ENCODE measurements at regions not wholly inside any gene's neighbourhood (a gene's known extent, or its start where the extent isn't known, plus 50 kb on each side); places are given as distances from the start of the nearest gene placed in this dataset.

DNA sequence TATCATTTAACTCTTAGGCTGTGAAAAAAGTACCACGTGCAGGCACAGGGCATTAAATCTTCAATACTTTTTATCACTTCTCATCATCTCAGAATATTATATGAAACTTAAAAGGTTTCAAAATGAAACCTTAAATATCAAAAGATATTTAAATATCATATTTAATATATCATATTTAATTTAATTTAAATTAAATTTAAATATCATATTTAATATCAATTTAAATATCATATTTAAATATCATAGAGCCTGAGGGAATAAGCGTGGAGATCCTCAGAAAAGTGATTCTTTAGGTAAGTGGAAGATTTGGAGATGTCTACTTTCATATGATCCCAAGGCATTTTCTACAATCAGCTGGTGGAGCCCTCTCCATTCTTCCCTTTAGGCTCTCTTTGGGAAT lies 716.6 kb downstream of the OTOL1 start:
- no peak for DNase-seq

DNA sequence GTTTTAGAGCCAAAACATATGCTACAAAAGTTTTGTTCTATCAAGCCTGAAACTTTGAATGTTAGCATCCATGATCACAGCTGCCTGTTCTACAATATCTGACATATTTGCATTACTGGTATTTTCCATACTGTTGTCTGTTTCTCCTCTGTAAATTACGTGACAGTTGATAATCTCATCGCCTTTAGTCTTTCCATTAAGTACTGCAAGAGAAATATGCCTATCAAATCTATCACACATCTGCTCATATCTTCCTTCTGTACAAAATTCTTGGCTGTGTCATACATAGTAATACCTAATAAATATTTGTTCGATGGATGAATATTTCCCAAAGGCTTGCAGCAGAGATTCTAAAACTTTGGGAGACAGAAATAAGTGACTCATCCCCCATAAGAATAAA lies 717.3 kb downstream of the OTOL1 start:
- DNase-seq: no peak

DNA sequence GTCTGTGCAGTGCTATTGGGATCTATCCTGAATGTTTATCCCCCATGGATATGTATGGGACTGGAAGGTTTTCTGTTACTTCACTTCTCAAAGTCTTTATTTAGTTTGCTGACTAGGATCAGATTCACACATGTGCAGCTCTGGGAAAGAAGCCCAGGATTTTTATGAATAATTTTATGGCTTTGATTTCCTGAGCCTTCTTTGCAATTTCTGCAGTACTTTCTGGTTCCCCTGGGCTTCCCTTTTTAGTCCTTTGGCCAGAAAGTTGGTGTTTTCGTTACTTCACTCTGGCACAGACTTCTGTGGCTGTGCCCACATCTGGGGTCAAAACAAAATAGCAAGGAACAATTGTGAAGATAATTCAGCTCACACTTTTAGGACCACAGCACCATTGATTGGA lies 721.0 kb downstream of the OTOL1 start:
- peak; percentile 56 for DNase-seq

DNA sequence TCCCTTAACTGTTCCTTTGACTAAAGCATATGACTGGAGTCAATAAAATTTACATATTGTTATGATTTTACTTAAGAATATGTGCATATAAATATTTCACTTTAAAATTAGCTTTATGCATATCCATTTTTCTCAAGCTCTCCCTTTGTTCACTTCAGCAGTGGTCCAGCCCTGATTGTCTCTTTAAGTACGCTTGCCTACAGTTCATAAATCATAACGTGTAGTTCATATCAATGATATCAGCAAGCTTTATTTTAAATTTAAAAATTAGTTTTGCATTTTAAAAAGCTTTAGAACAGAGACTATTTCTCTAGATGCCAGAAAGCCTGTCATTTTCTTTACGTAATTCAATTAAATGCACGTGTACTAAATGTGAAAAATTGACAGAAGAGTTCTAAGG lies 721.9 kb downstream of the OTOL1 start:
- no peak for DNase-seq

DNA sequence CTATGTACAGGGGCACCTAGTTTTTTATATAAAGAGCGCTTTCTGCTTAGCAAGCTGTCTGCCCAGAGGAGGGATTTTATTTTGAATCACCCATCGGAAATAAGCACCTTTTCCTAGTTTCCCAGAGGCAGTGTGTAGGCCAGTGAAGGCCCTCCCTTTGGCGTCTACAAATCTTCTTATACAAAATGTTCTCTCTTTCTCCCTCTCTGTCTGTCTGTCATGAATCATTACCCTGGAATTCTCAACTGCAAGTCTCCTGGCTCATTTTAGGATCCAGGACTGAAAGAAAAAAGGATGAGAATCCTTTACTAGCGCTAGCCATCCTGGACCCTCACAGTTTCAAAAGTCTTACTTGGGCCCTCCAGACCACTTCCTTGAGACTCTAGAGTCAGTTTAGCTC lies 728.1 kb downstream of the OTOL1 start:
- no peak for DNase-seq

DNA sequence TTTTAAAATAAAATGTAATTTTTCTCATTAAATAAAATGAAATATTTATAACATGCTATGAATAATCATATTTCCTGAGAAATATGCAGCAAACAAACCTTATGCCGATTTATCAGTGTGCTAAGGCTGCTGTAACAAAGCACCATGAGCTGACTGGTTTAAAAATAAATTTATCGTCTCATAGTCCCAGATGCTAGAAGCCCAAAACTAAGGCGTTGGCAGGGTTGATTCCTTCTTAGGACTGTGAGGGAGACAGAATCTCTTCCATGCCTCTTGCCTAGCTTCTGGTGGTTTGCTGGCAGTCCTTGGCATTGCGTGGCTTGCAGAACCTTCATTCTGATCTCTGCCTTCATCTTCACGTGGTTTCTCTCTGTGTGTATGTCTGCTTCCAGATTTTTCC lies 740.3 kb downstream of the OTOL1 start:
- no peak for DNase-seq

DNA sequence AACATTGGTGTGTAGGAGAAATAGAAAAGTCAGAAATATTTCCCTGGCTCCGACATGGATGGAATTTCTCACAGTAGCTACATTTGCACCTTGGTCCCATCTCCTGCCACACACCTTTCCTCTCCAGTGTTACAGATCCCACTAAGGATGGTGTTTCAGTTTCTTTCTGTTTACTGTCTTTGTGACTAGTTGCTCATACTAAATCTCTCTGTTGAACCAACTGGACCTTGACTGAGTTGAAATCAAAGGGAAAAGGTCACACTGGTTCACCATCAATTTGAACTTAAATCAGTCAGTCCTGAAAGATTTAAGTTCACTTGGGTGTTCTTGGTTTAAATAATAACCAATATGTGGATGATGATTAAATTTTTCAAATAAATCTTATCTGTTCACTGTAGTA lies 754.2 kb downstream of the OTOL1 start:
- DNase-seq: no peak

DNA sequence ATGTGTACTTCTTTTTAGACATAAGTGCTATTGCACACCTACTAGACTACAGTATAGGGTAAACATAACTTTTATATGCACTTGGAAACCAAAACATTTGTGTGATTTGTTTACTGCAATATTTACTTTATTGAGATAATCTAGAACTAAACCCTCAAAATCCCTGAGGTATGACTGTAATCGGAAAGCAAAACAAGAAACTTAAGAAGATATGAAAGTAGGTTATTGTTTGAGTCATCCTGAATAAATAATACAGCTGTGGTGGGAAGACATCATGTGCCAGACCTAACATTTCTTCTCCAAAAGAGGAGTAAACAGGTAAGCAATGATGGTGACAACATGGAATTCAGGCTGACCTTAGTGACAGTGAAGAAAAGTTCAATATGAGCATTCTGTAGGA lies 765.5 kb downstream of the OTOL1 start:
- DNase-seq: no peak

DNA sequence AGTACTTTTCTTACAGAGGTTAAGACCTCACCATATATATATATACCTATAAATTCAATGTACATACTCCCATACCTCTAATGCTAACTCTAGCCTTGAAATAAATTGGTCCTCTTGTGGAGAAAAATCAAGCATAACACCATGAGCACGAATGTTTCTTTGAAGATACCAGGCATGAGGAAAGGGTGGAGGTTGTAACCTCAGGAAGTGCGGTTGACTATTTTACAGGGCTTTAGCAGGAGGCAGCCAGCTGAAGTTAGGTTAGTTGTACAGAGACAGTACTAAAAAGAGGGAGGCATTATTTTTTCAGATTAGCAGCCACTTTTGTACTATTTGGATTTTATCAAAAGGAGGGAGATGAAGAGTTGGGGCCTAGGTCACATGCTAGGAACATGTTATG lies 767.0 kb downstream of the OTOL1 start:
- no peak for DNase-seq

DNA sequence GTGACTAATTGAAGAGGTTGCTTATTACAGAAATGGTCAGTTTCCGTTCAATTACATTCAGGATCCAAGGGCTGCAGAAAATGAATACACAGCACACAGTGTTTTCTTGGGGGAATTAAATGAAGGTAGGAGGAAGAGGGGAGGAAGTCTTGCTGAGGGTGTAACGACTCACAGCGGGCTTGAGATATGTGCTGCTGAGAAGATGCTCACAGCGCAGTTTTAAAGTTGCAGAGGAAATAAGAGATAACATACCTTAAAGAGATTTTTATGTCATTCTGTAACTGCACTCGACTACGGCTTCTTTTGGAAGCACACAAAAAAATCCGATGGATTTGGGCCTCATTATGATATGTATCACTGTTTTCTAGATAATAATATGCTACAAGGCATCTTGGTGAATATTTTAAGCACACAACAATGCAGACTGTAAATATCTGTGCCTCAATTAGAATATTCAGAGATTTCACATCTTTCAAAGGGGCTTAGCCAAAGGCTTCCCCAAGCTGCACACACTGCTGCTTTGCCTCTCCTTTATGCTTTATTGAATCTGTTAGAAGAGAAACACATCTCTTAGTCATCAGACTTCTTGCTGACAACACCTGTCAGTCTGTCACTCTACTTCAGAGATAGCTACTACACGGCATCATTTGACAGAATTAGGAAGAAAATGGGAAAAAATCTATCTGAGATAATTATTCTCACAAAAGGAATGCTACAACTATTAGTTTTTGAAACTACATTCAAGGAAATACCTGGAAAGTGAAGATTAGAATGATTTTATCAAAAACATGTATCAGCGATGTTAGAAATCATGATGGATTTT lies 773.2 kb downstream of the OTOL1 start:
- peak; percentile 2 for DNase-seq

DNA sequence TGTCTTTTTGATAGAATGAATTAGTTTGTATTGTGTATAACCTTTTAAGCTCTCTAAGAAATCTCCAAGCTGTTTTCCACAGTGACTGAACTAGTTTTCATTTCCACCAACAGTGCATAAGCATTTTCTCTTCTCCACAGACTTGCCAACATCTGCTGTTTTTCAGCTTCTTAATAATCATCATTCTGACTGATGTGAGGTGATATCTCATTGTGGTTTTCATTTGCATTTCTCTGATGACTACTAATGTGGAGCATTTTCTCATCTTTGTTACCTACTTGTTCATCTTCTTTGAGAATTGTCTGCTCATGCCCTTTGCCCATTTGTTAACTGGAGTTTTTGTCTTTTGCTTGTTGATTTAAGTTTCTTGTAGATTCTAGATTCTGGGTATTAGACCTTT lies 777.5 kb downstream of the OTOL1 start:
- no peak for DNase-seq

DNA sequence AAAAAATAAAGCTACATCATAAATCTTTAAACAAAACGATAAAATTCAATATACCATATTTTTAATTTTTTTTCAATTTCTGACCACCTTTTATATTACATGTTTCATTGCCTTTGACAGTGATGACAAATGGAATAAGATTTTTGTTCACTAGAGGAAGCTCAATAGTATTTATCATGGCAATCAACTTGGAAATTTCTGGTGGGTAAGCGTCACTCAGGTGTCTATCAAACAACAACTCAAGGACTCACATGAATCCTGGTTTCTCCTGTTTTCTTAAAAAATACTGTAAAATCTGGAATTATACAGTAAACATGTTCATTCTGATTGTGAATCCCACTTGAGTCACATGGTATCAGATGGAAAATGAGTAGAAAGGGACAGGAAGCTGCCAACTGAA lies 782.2 kb downstream of the OTOL1 start:
- no peak for DNase-seq

DNA sequence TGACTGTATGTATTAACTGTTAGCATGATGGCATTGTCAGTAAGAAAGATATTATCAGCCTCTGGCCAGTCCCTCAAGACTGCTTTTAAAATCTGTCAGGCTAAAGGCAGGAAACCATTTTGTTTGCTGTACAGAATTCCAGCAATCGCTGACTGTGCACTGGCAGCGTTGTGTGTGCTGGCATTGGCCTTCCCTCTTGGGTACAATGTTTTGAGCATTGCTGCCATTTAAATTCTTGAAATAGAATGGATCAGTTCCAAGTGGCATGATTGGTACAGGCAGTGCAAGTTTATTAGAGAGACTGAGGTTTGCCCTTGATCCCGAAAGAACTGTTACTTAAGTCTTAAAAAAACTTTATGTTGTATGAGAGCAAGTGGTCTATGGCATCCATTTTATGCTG lies 788.7 kb downstream of the OTOL1 start:
- peak; percentile 3 for DNase-seq

DNA sequence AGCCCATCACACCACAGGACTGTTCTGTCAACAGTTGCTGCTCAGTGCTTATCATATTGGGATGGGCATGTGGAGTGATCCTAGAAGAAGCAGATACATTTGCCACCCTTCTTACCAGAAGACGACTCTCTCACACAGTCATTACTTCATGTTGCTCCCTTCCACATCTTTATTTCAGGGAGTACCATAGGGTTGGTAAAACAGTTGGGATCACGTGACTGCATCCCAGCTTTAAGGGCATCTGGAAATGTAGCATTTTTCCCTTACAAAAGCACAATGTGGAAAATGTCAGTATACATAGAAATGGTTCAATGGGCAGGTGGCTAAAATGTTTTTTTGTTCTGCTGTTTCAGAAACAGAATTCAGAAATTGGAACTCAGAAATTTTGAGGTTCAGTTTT lies 791.0 kb downstream of the OTOL1 start:
- DNase-seq: no peak

DNA sequence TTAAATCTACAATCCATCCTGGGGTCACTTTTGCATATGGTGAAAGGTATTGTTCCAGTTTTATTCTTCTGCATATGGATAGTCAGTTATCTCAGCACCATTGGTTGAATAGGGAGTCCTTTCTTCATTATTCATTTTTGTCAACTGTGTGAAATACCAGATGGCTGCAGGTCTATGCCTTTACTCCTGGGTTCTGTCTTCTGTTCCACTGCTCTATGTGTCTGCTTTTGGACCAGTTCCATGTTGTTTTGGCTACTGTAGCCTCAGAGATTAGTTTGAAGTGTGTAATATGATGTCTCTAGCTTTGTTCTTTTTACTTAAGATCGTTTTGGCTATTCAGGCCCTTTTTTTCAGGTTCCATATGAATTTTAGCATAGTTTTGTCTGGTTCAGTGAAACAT lies 795.8 kb downstream of the OTOL1 start:
- no peak for DNase-seq

DNA sequence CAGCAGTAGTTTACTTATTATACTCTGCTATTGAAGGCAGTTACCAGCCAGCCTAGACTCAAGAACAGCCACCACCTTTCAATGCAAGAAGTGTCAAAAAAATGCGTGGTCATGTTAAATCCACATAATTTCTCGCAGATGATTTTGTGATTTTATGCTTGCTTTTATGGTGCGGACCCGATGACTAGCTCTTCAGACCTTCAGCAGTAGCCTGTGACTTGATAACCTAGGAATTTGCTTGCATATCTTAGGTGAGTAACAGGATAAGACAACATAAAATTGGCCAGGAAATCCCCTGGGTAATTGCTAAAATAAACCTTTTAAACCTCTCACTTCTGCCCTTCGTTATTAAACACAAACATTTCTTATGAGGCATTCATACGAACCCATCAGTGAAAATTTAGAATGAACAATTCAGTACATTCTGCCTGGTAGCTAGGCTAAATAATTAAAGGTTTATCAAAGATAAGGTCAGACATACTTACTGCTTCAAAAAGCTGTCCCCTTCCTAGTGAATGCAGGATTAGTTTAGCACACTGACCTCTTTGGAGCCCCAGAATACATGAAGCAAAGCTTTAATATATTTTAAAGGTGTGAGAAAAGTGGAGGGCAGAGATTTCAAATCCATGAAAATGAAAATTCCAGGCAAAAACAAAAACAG lies 798.8 kb downstream of the OTOL1 start:
- DNase-seq: peak; percentile 14

DNA sequence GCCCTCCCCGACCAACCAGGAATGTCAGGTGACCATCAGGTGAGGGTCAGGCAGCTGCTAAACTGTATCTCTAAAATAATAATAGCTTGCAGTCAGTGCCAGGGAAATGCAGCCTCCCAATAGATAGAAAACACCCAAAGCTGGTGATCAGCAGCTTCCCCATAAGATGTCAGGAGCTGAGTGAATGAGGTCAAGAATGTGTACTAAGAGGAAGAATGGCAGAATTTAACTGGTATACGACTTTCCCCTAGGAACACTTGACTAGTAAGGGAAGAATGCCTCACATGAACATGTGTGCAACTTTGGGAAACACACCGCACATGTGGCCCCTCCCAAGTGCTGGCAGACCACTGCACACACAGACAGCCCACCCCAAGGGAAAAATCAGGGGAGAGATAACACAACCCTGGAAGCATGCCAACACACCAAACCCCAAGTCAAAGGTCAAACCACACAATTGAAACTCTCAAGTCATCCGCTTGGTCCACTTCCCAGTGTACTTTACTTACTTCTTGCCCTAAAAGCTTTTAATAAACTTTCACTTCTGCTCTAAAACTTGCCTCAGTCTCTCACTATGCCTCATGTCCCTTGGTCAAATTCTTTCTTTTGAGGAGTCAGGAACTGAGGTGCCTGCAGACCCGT lies 806.5 kb downstream of the OTOL1 start:
- DNase-seq: no peak

DNA sequence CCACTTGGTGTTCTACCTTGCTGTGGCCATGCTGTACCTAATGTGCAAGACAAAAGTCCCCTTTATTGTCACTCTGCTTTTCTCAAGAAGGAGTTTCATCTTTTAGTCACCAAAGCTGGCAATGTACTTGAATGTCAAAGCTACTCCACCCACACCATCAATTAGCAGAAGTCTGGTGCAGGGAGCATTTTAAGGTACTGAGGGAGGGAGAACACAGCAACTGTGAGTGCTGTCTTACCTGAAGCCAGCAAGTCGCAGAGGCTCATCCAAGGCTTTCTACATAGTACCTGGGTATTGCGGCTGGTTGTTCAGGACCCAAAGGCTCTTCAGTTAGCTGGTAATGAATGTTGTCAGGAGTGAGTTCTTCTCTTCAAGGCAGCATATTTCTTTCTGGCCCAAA lies 820.4 kb downstream of the OTOL1 start:
- no peak for DNase-seq

DNA sequence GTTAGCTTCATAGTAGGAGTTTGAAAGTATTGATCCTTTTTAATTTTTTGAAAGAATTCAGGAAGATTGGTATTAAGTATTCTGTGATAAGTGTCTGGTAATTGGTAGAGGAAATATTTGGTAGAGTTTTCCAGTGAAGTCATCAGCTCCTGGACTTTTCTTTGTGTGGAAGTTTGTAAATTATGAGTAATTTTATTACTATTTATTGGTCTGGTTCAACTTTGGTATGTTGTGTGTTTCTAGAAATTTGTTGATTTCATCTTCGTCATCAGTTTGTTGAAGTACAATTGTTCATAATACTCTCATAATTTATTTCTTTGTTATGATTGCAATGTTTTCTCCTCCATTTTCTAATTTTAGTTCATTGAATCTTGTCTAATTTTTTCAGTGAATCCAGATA lies 832.0 kb downstream of the OTOL1 start:
- DNase-seq: no peak

DNA sequence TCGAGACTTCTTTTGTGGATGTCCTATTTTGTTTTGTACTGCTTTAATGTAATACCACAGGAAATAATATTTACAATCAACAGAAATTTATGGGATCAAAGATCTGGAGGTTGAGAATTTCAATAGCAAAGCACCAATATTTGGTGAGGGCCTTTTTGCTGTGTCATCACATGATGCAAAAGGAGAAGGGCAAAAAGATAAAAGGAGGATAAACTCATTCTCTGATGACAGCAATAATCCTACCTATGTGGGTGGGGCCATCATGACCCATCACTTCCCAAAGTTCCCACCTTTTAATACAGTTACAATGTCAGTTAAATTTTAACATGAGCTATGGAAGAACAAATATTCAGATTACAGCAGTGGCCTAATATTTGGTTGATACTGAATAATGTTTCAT lies 832.9 kb downstream of the OTOL1 start:
- DNase-seq: no peak

DNA sequence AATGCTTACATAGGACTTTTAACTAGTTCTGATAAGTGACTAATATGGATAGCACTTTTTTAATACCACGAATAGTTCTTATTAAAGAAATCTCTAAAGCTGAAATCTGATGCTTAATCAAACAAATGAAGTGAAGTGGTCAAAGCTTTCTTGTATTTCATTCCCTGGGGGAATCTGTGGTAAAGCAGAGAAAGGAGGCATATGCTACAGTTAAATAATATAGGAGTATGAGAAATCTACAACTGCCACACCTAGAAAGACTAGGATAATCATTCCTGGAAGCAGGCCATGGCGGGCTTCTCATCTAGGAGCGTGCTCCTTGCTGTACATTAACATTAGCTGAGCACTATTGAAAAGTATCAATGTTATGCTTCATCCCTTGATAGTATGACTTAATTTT lies 835.7 kb downstream of the OTOL1 start:
- no peak for DNase-seq

DNA sequence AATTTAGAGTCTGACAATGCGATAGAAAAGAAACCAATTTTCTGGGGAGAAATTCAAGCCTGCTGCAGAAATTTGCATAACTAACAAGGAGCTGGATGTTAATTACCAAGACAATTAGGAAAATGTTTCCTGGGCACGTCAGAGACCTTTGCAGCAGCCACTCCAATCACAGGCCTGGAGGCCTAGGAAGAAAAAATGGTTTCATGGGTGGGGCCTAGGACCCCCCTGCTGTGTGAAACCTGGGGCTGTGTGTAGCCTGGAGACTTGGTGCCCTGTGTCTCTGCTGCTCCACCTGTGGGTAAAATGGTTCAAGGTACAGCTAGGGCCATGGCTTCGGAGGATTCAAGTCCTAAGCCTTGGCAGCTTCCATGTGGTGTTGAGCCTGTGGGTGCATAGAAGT lies 837.9 kb downstream of the OTOL1 start:
- no peak for DNase-seq

DNA sequence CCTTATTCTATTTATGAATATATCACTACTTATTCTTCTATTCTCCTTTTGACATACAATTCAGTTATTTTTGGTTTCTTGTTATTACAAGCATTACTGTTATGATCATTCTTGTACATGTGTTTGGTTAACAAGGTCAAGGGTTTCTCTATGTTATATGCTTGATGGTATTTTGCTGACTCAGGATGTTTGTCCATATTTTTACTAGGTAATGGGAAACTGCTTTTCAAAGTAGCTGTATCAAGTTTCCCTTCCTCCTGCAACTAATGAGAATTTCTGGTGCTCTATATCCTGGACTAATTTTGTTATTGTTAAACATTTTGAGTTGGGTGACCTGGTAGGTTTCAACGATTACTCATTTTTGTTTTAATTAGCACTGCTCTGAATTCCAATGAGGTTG lies 841.0 kb downstream of the OTOL1 start:
- DNase-seq: no peak

DNA sequence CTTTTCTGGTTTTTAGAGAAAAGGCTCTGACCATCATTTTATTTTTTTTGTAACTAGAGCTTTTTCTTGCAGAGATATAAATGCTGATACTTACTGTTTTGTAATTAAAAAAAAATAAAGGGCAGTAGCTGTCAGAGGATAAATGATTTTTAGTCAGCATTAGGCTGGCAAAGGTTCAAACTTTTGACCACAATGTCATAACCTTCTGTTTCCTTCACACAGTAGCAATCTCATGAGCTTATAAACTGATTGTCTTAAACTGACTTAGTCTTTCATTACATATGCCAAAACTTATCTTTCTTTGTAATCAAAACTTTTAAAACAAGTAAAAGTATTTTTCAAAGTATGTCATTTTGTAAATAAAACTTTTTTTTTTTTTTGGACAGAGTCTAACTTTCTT lies 841.9 kb downstream of the OTOL1 start:
- DNase-seq: no peak
